ENCODE measurements at regions not wholly inside any gene's neighbourhood (a gene's known extent, or its start where the extent isn't known, plus 50 kb on each side); places are given as distances from the start of the nearest gene placed in this dataset.

- DNase-seq (ENCODE audit: low read depth, low spot score): no peak
Observed at GRCh38 chr15:61481886-61482285, 252.8 kb upstream of the RORA start.

GRCh38 chr15:61480863-61481262 is 251.8 kb upstream of the RORA start:
- DNase-seq (ENCODE audit: low read depth, low spot score): no peak

- no peak for DNase-seq (ENCODE audit: low read depth, low spot score)
Observed at GRCh38 chr15:61480295-61480694, 251.2 kb upstream of the RORA start.

GRCh38 chr15:61479613-61480012 is 250.5 kb upstream of the RORA start:
- no peak for DNase-seq (ENCODE audit: low read depth, low spot score)

GRCh38 chr15:61476741-61477140 is 247.6 kb upstream of the RORA start:
- no peak for DNase-seq (ENCODE audit: low read depth, low spot score)

GRCh38 chr15:61474796-61475195 is 245.7 kb upstream of the RORA start:
- DNase-seq (ENCODE audit: low read depth, low spot score): no peak

- DNase-seq (ENCODE audit: low read depth, low spot score): no peak
Observed at GRCh38 chr15:61467823-61468222, 238.7 kb upstream of the RORA start.

GRCh38 chr15:61459785-61460707 is 230.9 kb upstream of the RORA start:
- DNase-seq (ENCODE audit: low read depth, low spot score): peak; percentile 21

GRCh38 chr15:61457050-61457733 is 228.1 kb upstream of the RORA start:
- DNase-seq (ENCODE audit: low read depth, low spot score): no peak

- peak; percentile 36 for DNase-seq (ENCODE audit: low read depth, low spot score)
Observed at GRCh38 chr15:61449186-61449702, 220.1 kb upstream of the RORA start.

GRCh38 chr15:61447981-61448380 is 218.9 kb upstream of the RORA start:
- DNase-seq (ENCODE audit: low read depth, low spot score): no peak

GRCh38 chr15:61444585-61444984 is 215.5 kb upstream of the RORA start:
- DNase-seq (ENCODE audit: low read depth, low spot score): no peak

GRCh38 chr15:61442821-61443220 is 213.7 kb upstream of the RORA start:
- DNase-seq (ENCODE audit: low read depth, low spot score): no peak

- DNase-seq (ENCODE audit: low read depth, low spot score): no peak
Observed at GRCh38 chr15:61441891-61442290, 212.8 kb upstream of the RORA start.

- no peak for DNase-seq (ENCODE audit: low read depth, low spot score)
Observed at GRCh38 chr15:61426466-61426865, 197.4 kb upstream of the RORA start.

GRCh38 chr15:61425934-61426333 is 196.8 kb upstream of the RORA start:
- no peak for DNase-seq (ENCODE audit: low read depth, low spot score)

GRCh38 chr15:61422773-61423172 is 193.7 kb upstream of the RORA start:
- no peak for DNase-seq (ENCODE audit: low read depth, low spot score)

- no peak for DNase-seq (ENCODE audit: low read depth, low spot score)
Observed at GRCh38 chr15:61421938-61422337, 192.8 kb upstream of the RORA start.

GRCh38 chr15:61421470-61421869 is 192.4 kb upstream of the RORA start:
- DNase-seq (ENCODE audit: low read depth, low spot score): no peak

- DNase-seq (ENCODE audit: low read depth, low spot score): no peak
Observed at GRCh38 chr15:61420546-61420945, 191.4 kb upstream of the RORA start.

GRCh38 chr15:61415617-61416120 is 186.6 kb upstream of the RORA start:
- no peak for DNase-seq (ENCODE audit: low read depth, low spot score)

GRCh38 chr15:61411902-61412510 is 182.9 kb upstream of the RORA start:
- no peak for DNase-seq (ENCODE audit: low read depth, low spot score)

All from ELF-1 (cell line).